IMR-90 (cell line): ENCODE measurements at regions not wholly inside any gene's neighbourhood (a gene's known extent, or its start where the extent isn't known, plus 50 kb on each side); places are given as distances from the start of the nearest gene placed in this dataset.

Source experiments
- BHLHE40 ChIP-seq: fragments of 150-350 bp; IDR thresholded peaks from 2 replicates; pipeline ENCODE4 v1.6.1; 2016; ENCODE audit warnings: mild to moderate bottlenecking, low read depth, low read length
- CEBPB ChIP-seq: IDR thresholded peaks from 2 replicates; pipeline ENCODE4 v1.6.1; 2012; ENCODE audit warnings: low read depth, low read length, improper control_type of control experiment
- CHD1 ChIP-seq: IDR thresholded peaks from 2 replicates; pipeline ENCODE4 v1.6.1; 2012; ENCODE audit warnings: low read depth, low read length, improper control_type of control experiment
- CTCF ChIP-seq: conservative IDR thresholded peaks from 2 replicates; pipeline ENCODE4 v1.5.1; 2012; ENCODE audit warnings: mild to moderate bottlenecking, low read depth, low read length, improper control_type of control experiment
- ELK1 ChIP-seq: fragments of 150-350 bp; IDR thresholded peaks from 2 replicates; pipeline ENCODE4 v1.6.1; 2016; ENCODE audit warnings: low read depth, mild to moderate bottlenecking, low read length, moderate library complexity, borderline replicate concordance
- FOS ChIP-seq: fragments of 150-350 bp; IDR thresholded peaks from 2 replicates; pipeline ENCODE4 v1.6.1; 2016; ENCODE audit warnings: low read depth, low read length
- MXI1 ChIP-seq: IDR thresholded peaks from 2 replicates; pipeline ENCODE4 v1.6.1; 2012; ENCODE audit warnings: low read depth, mild to moderate bottlenecking, low read length, moderate library complexity, borderline replicate concordance
- POLR2A ChIP-seq: IDR thresholded peaks from 2 replicates; pipeline ENCODE4 v1.6.1; 2012; ENCODE audit warnings: mild to moderate bottlenecking, low read depth, low read length
- RAD21 ChIP-seq: IDR thresholded peaks from 2 replicates; pipeline ENCODE4 v1.6.1; 2012; ENCODE audit warnings: low read length, improper control_type of control experiment
- RCOR1 ChIP-seq: IDR thresholded peaks from 2 replicates; pipeline ENCODE4 v1.6.1; 2012; ENCODE audit warnings: mild to moderate bottlenecking, low read length, improper control_type of control experiment; ENCODE audit not compliant: insufficient replicate concordance
- RFX5 ChIP-seq: IDR thresholded peaks from 2 replicates; pipeline ENCODE4 v1.8.0; 2012; ENCODE audit warnings: low read depth, mild to moderate bottlenecking, low read length, moderate library complexity
- SMC3 ChIP-seq: fragments of 150-350 bp; IDR thresholded peaks from 2 replicates; pipeline ENCODE4 v1.6.1; 2016; ENCODE audit warnings: low read depth, mild to moderate bottlenecking, antibody characterized with exemption, low read length, moderate library complexity
- USF2 ChIP-seq: fragments of 150-350 bp; IDR thresholded peaks from 2 replicates; pipeline ENCODE4 v1.6.1; 2017; ENCODE audit warnings: mild to moderate bottlenecking, antibody characterized with exemption, low read length, low read depth

GRCh38 chr16:24653725-24654124 lies 75.7 kb upstream of the TNRC6A start:
- TF ChIP-seq CTCF (no peak), POLR2A (no peak), RFX5 (no peak), SMC3 (no peak), USF2 (no peak), RAD21 (no peak), FOS (no peak), RCOR1 (no peak), CHD1 (no peak), BHLHE40 (no peak), ELK1 (no peak), CEBPB (no peak), MXI1 (no peak)
